ENCODE measurements at regions not wholly inside any gene's neighbourhood (a gene's known extent, or its start where the extent isn't known, plus 50 kb on each side); places are given as distances from the start of the nearest gene placed in this dataset.
"Not testable (repeated sequence)": the region's sequence is repeated elsewhere in the genome, so short reads cannot be mapped to it uniquely, and the experiment has no call there.

GRCh38 chr4:30471861-30472260, 248.3 kb upstream of the PCDH7 start:
- in situ Hi-C loops (cut with MboI; ENCODE audit: low pct_unique_long_range_greater_than_20kb, low sequenced_read_pairs), result no loop called here
- DNase-seq, result no peak

- no peak for DNase-seq
- in situ Hi-C loops (cut with MboI; ENCODE audit: low pct_unique_long_range_greater_than_20kb, low sequenced_read_pairs), result no loop called here
These were observed 246.9 kb upstream of the PCDH7 start for GRCh38 chr4:30473225-30473624.

- in situ Hi-C loops (cut with MboI; ENCODE audit: low pct_unique_long_range_greater_than_20kb, low sequenced_read_pairs), result no loop called here
- DNase-seq, result no peak
These were observed 224.9 kb upstream of the PCDH7 start for GRCh38 chr4:30495251-30495650.

- no peak for DNase-seq
- in situ Hi-C loops (cut with MboI; ENCODE audit: low pct_unique_long_range_greater_than_20kb, low sequenced_read_pairs), result no loop called here
These were observed 224.4 kb upstream of the PCDH7 start for GRCh38 chr4:30495651-30496310.

- no peak for DNase-seq
- in situ Hi-C loops (cut with MboI; ENCODE audit: low pct_unique_long_range_greater_than_20kb, low sequenced_read_pairs), result no loop called here
These were observed 208.4 kb upstream of the PCDH7 start for GRCh38 chr4:30511751-30512150.

- in situ Hi-C loops (cut with MboI; ENCODE audit: low pct_unique_long_range_greater_than_20kb, low sequenced_read_pairs), result no loop called here
- DNase-seq, result no peak
These were observed 202.0 kb upstream of the PCDH7 start for GRCh38 chr4:30518211-30518610.

GRCh38 chr4:30525662-30526315, 194.4 kb upstream of the PCDH7 start:
- in situ Hi-C loops (cut with MboI; ENCODE audit: low pct_unique_long_range_greater_than_20kb, low sequenced_read_pairs), result no loop called here
- no peak for DNase-seq

GRCh38 chr4:30535255-30535654, 184.9 kb upstream of the PCDH7 start:
- in situ Hi-C loops (cut with MboI; ENCODE audit: low pct_unique_long_range_greater_than_20kb, low sequenced_read_pairs), result no loop called here
- DNase-seq, result no peak

- no peak for DNase-seq
These were observed 183.9 kb upstream of the PCDH7 start for GRCh38 chr4:30536231-30536630.

GRCh38 chr4:30537456-30537855, 182.7 kb upstream of the PCDH7 start:
- no peak for DNase-seq
- in situ Hi-C loops (cut with MboI; ENCODE audit: low pct_unique_long_range_greater_than_20kb, low sequenced_read_pairs), result no loop called here

More at GRCh38 chr4:30536231-30536630, 183.9 kb upstream of the PCDH7 start:
- in situ Hi-C loops (cut with MboI; ENCODE audit: low pct_unique_long_range_greater_than_20kb, low sequenced_read_pairs), result no loop called here

- in situ Hi-C loops (cut with MboI; ENCODE audit: low pct_unique_long_range_greater_than_20kb, low sequenced_read_pairs), result no loop called here
- DNase-seq, result no peak
These were observed 181.4 kb upstream of the PCDH7 start for GRCh38 chr4:30538794-30539193.

- in situ Hi-C loops (cut with MboI; ENCODE audit: low pct_unique_long_range_greater_than_20kb, low sequenced_read_pairs), result no loop called here
- no peak for DNase-seq
These were observed 177.1 kb upstream of the PCDH7 start for GRCh38 chr4:30543057-30543456.

- no peak for DNase-seq
- in situ Hi-C loops (cut with MboI; ENCODE audit: low pct_unique_long_range_greater_than_20kb, low sequenced_read_pairs), result no loop called here
These were observed 167.0 kb upstream of the PCDH7 start for GRCh38 chr4:30553151-30553550.

GRCh38 chr4:30553706-30554105, 166.5 kb upstream of the PCDH7 start:
- in situ Hi-C loops (cut with MboI; ENCODE audit: low pct_unique_long_range_greater_than_20kb, low sequenced_read_pairs), result no loop called here
- no peak for DNase-seq

- in situ Hi-C loops (cut with MboI; ENCODE audit: low pct_unique_long_range_greater_than_20kb, low sequenced_read_pairs), result no loop called here
- no peak for DNase-seq
These were observed 164.4 kb upstream of the PCDH7 start for GRCh38 chr4:30555775-30556174.

- no peak for DNase-seq
- in situ Hi-C loops (cut with MboI; ENCODE audit: low pct_unique_long_range_greater_than_20kb, low sequenced_read_pairs), result no loop called here
These were observed 160.7 kb upstream of the PCDH7 start for GRCh38 chr4:30559481-30559880.

GRCh38 chr4:30586850-30587249, 133.3 kb upstream of the PCDH7 start:
- in situ Hi-C loops (cut with MboI; ENCODE audit: low pct_unique_long_range_greater_than_20kb, low sequenced_read_pairs), result no loop called here
- DNase-seq, result no peak

- DNase-seq; in situ Hi-C loops (cut with MboI; ENCODE audit: low pct_unique_long_range_greater_than_20kb, low sequenced_read_pairs): not testable (repeated sequence)
These were observed 130.5 kb upstream of the PCDH7 start for GRCh38 chr4:30589669-30590068.

GRCh38 chr4:30600246-30601017, 119.7 kb upstream of the PCDH7 start:
- no peak for DNase-seq
- in situ Hi-C loops (cut with MboI; ENCODE audit: low pct_unique_long_range_greater_than_20kb, low sequenced_read_pairs), result no loop called here

All from KBM-7 (cell line).